NCI-H2081 treated with DMSO at 0.1 percent for 48 hours (cell line): ENCODE measurements at regions not wholly inside any gene's neighbourhood (a gene's known extent, or its start where the extent isn't known, plus 50 kb on each side); places are given as distances from the start of the nearest gene placed in this dataset.
"Not testable (repeated sequence)": the region's sequence is repeated elsewhere in the genome, so short reads cannot be mapped to it uniquely, and the experiment has no call there.

Experiments used
- DNase-seq: peaks from one replicate; lab custom pipeline; 2025; lab: John Stamatoyannopoulos, UW

DNA sequence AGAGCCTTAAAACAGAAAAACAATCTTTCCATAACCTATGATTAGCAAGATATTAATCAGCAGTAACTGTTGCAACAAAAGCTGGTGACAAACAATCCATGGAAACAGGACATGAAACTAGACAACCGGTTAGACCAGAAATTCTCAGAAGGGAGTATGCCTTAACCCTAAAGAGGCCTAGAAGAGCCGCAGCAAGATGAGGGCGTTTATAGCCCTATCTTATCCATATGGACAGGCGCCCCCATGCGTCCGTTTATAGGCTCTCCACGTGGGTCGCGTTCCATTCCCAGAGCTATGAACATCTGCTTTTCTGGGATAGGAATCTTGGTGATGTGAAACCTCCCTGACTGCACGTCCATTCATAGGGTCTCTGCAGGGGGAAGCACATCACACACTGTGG is 1662.7 kb upstream of the PABPC4L start:
- not testable (repeated sequence) for DNase-seq

- DNase-seq: no peak
Measured at GRCh38 chr4:135840781-135841180, 1639.2 kb upstream of the PABPC4L start.

- no peak for DNase-seq
Measured at GRCh38 chr4:135839712-135840111, 1638.1 kb upstream of the PABPC4L start.

GRCh38 chr4:135838889-135839288 is 1637.3 kb upstream of the PABPC4L start:
- no peak for DNase-seq

- DNase-seq: no peak
Measured at GRCh38 chr4:135834471-135834870, 1632.9 kb upstream of the PABPC4L start.

- no peak for DNase-seq
Measured at GRCh38 chr4:135833529-135833928, 1631.9 kb upstream of the PABPC4L start.

DNA sequence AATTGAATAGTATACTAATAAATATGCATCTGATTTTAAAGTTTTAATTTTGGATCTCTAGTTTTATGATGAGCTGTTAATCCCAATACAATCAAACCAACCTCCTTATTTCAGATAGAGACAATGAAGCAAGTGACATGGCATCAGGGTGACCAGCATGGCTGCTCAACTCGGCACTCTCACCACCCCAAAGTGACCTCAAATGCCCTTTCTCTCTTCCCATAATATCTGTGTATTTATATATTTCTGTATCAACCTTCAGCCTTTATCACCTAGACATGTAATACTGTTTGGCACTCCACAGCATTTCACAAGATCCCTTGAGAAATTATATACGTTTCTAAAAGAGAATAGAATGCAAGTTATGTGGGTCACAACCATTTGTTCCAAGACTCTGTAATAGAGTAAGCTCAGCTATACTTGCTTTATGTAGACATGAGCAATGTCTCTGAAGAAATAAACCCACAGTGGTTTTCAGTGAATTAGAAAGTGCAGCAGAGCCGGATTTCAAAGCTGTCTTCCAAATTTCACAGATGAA is 1623.2 kb upstream of the PABPC4L start:
- no peak for DNase-seq

DNA sequence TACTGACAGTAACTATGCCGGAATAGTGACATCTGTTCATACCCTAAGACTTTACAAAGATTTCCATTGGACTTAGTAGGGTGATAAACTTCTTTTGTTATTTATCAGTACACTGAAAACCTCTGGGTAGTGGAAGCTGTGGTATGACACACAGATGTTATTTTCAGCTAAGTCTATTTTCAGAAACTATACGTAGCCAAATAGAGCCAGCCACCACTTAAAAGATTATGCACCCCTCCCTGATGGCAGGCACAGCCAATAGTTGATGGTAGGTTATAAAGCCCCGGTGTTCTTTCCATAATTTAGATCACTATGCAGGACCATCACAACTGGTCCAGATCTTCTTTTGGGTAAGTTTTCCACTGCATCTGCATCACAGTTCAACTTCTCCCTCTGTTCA is 1603.2 kb upstream of the PABPC4L start:
- no peak for DNase-seq

GRCh38 chr4:135777361-135777760 is 1575.8 kb upstream of the PABPC4L start:
- no peak for DNase-seq

DNA sequence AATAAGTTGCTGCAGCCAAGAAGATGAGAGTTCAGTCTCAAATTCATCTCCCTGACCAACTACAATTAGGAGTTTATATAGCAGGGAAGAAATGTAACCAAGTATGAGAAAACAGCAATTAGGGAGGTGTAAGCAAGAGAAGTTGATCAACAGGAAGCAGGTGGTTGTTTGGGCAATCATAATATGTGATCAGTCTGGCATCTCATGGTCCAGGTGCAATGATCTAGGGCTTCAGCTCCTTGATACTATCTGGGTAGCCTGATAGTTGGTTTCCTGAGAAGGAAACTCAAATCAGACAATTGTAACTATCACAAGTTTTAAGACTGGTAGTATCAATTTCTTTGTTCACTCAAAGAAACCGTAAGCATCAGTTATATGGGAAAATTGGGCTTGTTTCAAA is 1574.3 kb upstream of the PABPC4L start:
- DNase-seq: no peak

DNA sequence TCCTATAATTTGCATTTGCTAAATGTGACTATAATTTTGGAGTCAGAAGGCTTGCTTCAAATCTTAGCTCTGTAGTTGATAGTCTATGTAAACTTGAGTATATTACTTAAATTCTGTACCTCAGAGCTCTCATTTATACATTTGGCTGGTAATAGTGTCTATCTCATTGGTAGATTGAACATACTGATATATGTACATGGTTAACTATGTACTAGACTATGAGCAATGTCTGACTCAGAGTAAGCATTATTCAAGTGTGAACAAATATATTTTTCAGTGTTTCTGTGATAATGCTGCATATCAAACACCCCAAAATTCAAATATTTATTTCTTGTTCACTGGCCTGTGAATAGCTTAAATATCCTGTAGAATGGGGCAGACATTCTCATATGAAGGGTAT is 1568.9 kb upstream of the PABPC4L start:
- no peak for DNase-seq

DNA sequence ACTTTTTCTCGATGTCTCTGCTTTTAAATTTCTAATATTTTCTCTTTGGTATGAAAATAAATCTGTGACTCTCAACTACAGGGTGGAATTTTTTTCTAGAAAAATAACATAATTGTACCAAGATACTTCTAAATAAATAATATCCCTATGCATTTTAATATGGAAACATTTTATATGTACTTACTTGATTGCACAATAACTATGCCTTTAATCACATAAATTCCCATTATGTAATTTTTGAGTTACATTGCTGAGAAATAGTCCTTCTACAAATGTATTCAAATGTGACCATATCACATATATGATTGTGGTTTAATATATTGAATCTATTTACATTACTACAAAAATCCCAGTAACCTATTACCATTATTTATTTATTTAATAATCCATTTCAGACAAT is 1543.3 kb upstream of the PABPC4L start:
- no peak for DNase-seq

DNA sequence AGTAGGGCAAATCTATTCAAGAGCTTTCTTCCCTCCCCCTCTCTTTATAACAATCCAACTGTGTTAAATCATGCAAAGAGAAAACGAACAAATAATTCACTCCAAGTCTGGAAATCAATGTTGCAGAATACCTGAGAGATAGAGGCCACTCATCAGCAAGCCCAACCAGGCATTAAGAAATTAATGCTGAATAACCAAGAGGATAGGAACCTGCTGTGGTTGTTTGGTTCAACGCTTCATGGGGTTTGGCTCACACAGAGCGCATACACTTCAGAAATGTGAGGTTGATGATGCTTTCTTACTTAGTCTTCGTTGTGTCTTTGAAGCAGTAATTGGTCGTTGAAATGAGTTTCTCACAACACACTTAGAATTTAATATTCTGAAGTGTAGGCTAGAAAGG is 1540.0 kb upstream of the PABPC4L start:
- DNase-seq: no peak

- no peak for DNase-seq
Measured at GRCh38 chr4:135739354-135739753, 1537.8 kb upstream of the PABPC4L start.

DNA sequence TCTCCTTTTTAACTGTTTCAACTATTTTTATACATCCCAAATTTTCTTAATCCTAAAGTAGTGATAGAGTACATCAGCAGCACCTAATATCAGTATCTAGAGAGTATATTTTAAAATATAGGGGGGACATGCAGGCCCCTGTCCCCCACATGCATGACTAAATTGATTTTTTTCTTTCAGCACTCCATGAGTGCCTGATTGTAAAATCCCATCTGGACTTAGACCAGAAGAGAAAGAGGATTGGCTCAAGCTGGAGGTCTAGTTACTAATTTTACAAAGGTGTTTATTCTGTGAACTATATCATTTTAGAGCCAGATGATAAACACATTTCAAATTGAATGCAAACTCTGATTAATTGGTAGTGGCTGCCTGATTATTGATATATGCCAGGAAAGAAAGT is 1533.9 kb upstream of the PABPC4L start:
- DNase-seq: no peak

GRCh38 chr4:135732448-135732847 is 1530.9 kb upstream of the PABPC4L start:
- no peak for DNase-seq

GRCh38 chr4:135731682-135732081 is 1530.1 kb upstream of the PABPC4L start:
- DNase-seq: no peak

DNA sequence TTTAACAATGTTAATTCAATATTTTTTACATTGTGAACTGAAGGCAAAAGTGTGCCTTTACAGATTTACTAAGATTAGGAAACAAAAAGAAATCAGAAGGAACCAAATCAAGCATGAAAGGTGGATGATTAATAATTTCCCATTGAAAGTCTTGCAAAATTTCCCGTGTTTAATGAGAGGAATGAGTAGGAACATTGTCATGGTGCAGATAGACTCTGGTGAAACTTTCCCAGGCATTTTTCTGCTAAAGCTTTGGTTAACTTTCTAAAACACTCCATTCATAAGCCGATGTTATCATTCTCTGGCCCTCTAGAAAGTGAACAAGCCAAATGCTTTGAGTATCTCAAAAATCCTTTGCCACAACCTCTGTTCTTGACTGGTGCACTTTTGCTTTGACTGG is 1522.8 kb upstream of the PABPC4L start:
- no peak for DNase-seq

DNA sequence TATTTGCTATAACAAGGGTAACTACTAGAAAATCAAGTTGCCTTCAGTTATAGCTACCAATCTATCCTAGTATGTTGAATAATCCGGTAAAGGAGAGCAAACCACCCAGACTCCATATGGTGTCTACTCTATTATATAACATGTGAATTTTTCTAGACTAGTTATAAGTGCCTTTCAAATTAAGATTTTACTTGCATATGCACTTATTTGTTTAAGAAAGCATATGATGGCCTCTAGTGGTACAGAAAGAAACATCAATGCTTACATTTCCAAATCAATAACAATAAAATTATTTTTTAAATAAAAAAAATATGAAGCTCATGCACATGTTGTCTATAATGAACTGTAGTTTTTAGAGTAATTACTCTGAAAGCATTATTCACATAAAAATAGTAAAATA is 1516.4 kb upstream of the PABPC4L start:
- no peak for DNase-seq

GRCh38 chr4:135705343-135705742 is 1503.8 kb upstream of the PABPC4L start:
- no peak for DNase-seq

DNA sequence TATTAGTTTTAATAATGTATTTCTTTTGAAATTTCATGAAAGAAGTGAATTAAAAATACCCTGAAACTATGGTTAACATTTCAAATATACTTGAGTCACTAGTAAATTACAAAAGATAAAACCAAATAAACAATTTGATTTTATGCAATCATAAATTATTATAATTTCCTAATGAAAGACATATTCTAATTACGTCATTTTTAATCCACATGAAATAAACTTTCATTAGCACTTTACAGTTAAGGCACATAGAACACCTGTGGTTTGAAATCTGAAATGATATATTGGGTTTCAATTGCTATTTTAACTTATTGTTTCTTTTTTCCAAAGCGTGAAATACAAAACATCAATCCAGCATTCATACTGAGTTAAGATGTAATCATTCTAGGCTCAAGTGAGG is 1492.5 kb upstream of the PABPC4L start:
- no peak for DNase-seq

- no peak for DNase-seq
Measured at GRCh38 chr4:135684001-135684400, 1482.4 kb upstream of the PABPC4L start.

DNA sequence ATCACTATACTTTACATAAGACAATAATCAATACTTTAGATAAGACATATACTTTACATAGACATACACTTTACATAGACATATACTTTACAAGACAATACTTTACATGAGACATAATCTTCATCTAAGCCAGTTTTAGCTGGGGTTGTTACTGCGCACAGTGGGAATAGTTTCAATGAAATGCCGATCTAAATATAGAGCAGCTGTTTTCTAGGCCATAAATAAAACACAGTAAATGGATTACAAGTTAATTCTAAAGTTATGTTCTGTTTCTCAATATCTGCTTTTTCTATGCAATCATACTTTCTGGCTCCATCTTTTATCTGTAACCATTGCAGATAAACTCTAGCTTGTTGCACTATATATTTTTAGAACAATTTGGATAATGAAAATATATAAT is 1470.6 kb upstream of the PABPC4L start:
- no peak for DNase-seq

DNA sequence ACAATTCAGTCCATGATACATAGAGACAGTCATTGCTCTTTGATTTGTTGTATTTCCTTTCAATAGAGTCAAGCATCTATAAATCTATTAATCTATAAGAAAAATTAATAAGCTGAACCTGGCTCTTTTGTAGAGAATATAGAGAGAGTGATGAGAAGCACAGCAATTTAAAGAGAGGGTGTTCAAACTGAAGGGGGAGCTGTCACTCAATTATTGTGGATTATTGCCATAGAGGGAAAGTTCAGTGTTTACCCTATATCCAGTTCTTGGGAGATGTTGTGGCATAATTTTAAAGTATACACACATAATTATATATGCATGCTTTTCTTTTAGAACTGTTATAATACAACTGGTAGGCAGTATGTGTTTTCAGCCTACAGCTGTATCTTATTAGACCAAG is 1469.0 kb upstream of the PABPC4L start:
- no peak for DNase-seq
